Endodermal cell (in vitro differentiated cells): ENCODE measurements at regions not wholly inside any gene's neighbourhood (a gene's known extent, or its start where the extent isn't known, plus 50 kb on each side); places are given as distances from the start of the nearest gene placed in this dataset.
A peak's percentile ranks its signal among the peaks of the same experiment; 100 is the strongest.

ENCODE experiments used
- DNase-seq: peaks from one replicate; pipeline ENCODE4 v3.0.0-alpha.2; 2017
- H3K27ac ChIP-seq: 2 replicates; pipeline ENCODE4 v1.5.1; 2013; ENCODE audit warnings: mild to moderate bottlenecking, low read depth, low read length, moderate library complexity
- H3K27me3 ChIP-seq: 2 replicates; pipeline ENCODE4 v1.6.1; 2013; ENCODE audit warnings: mild to moderate bottlenecking, low read length, moderate library complexity; ENCODE audit not compliant: insufficient read depth, control insufficient read depth, poor library complexity, severe bottlenecking
- H3K36me3 ChIP-seq: 2 replicates; pipeline ENCODE4 v1.7.0; 2013; ENCODE audit warnings: mild to moderate bottlenecking, low read length, moderate library complexity; ENCODE audit not compliant: control insufficient read depth, insufficient read depth
- H3K4me1 ChIP-seq: one replicate; pipeline ENCODE4 v1.7.0; 2013; ENCODE audit warnings: low read length; ENCODE audit not compliant: control insufficient read depth, insufficient read depth
- H3K4me3 ChIP-seq: 2 replicates; pipeline ENCODE4 v1.5.1; 2013; ENCODE audit warnings: mild to moderate bottlenecking, low read length, moderate library complexity
- H3K9ac ChIP-seq: 2 replicates; pipeline ENCODE4 v1.6.1; 2013; ENCODE audit warnings: mild to moderate bottlenecking, low read length, moderate library complexity; ENCODE audit not compliant: poor library complexity, severe bottlenecking; ENCODE audit errors: extremely low read depth
- H3K9me3 ChIP-seq: 2 replicates; pipeline ENCODE4 v1.6.1; 2013; ENCODE audit warnings: mild to moderate bottlenecking, low read length, moderate library complexity; ENCODE audit not compliant: control insufficient read depth
- H3K27ac Mint-ChIP-seq: 2 replicates; pipeline ENCODE4 v1.8.0; 2020; ENCODE audit warnings: mixed read lengths
- H3K27me3 Mint-ChIP-seq: 2 replicates; pipeline ENCODE4 v1.8.0; 2021; ENCODE audit warnings: mild to moderate bottlenecking, mixed read lengths; ENCODE audit not compliant: insufficient read depth
- H3K36me3 Mint-ChIP-seq: 2 replicates; pipeline ENCODE4 v1.8.0; 2020; ENCODE audit warnings: low read depth, mixed read lengths
- H3K4me1 Mint-ChIP-seq: 2 replicates; pipeline ENCODE4 v1.8.0; 2020; ENCODE audit warnings: mixed read lengths
- H3K4me3 Mint-ChIP-seq: 2 replicates; pipeline ENCODE4 v1.8.0; 2020; ENCODE audit warnings: mild to moderate bottlenecking, moderate library complexity, mixed read lengths
- H3K9me3 Mint-ChIP-seq: 2 replicates; pipeline ENCODE4 v1.8.0; 2020; ENCODE audit warnings: mild to moderate bottlenecking, mixed read lengths
- WGBS, 2 experiments: methylation state at CpG; one replicate each; pipeline versions ENCODE4 v1.1.5 to v1.1.7; 2013; ENCODE audit warnings: missing lambda C conversion rate in 2 of 2, mixed read lengths in 1 of 2; ENCODE audit not compliant: insufficient coverage in 1 of 2, insufficient read length in 1 of 2; 5-methylcytosine and 5-hydroxymethylcytosine counted together
- TF ChIP-seq, protein P1 (sequence below): fragments of 200-600 bp; sonication (generic); conservative IDR thresholded peaks from 2 replicates; pipeline ENCODE4 v1.5.0; 2021; ENCODE audit warnings: antibody characterized with exemption, mild to moderate bottlenecking

DNA sequence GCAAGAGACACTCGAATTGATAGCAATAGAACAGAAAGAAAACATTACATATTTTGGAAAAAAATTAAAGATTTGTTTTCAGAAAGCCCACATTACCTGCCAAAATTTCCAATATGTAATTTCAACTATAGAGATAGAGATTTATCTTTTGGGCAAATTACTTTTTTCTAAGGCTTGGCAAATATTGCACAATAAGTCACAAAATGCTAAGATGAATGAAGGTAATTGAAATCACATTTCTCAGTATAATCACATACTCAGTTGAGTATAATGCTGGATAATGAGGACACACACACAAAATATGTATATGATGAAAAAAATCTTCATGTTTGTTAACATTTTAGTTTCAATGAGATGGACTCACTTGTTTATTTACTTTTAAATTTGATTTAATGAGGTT is 189.2 kb upstream of the STXBP6 start:
- Mint-ChIP-seq H3K9me3 (no peaks in the 10 kb centered on the region), H3K27me3 (peaks cover 2% of the 10 kb centered on the region), H3K36me3 (no peaks in the 10 kb centered on the region), H3K27ac (no peak overlapping the region), H3K4me3 (no peak overlapping the region), H3K4me1 (peaks cover 2% of the 10 kb centered on the region)
- no peaks in the 10 kb centered on the region for H3K4me1 ChIP-seq
- H3K27ac ChIP-seq = no peak overlapping the region
- TF ChIP-seq, protein P1, sequence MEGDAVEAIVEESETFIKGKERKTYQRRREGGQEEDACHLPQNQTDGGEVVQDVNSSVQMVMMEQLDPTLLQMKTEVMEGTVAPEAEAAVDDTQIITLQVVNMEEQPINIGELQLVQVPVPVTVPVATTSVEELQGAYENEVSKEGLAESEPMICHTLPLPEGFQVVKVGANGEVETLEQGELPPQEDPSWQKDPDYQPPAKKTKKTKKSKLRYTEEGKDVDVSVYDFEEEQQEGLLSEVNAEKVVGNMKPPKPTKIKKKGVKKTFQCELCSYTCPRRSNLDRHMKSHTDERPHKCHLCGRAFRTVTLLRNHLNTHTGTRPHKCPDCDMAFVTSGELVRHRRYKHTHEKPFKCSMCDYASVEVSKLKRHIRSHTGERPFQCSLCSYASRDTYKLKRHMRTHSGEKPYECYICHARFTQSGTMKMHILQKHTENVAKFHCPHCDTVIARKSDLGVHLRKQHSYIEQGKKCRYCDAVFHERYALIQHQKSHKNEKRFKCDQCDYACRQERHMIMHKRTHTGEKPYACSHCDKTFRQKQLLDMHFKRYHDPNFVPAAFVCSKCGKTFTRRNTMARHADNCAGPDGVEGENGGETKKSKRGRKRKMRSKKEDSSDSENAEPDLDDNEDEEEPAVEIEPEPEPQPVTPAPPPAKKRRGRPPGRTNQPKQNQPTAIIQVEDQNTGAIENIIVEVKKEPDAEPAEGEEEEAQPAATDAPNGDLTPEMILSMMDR = no peak
- H3K27me3 ChIP-seq = peaks cover 5% of the 10 kb centered on the region
- no peak overlapping the region for H3K4me3 ChIP-seq
- 80% methylated on average over 1 of the region's 1 CpG; no CpG with 5 or more reads in 1 of the 2 experiments for WGBS, 2 experiments
- H3K9ac ChIP-seq = no peak overlapping the region
- no peaks in the 10 kb centered on the region for H3K36me3 ChIP-seq
- DNase-seq = no peak
- no peaks in the 10 kb centered on the region for H3K9me3 ChIP-seq

DNA sequence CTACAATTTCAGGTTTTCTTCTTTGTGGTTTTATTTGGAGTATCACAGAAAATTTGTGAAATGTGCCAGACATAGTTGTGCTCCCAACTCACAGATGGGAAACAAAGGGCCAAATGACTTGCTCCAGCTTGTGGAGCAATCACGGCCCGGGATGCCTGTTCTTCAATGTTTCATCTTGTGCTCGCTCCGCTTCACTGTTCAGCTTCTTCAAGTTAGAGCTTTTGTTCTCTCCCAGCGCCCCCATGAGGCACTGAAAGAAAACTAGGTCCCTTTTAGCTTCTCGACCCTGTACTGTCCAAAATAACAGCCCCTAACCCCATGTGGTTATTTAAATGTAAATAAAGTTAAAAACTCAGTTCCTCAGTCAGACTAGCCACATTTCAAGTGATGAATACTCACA is 187.9 kb upstream of the STXBP6 start:
- Mint-ChIP-seq H3K9me3 (no peaks in the 10 kb centered on the region), H3K27me3 (peaks cover 2% of the 10 kb centered on the region), H3K36me3 (no peaks in the 10 kb centered on the region), H3K27ac (no peak overlapping the region), H3K4me1 (peaks cover 2% of the 10 kb centered on the region), H3K4me3 (no peak overlapping the region)
- Histone ChIP-seq H3K27me3 (peaks cover 5% of the 10 kb centered on the region), H3K27ac (no peak overlapping the region), H3K9ac (no peak overlapping the region), H3K4me1 (no peaks in the 10 kb centered on the region), H3K4me3 (no peak overlapping the region), H3K9me3 (no peaks in the 10 kb centered on the region), H3K36me3 (no peaks in the 10 kb centered on the region)
- WGBS, 2 experiments = 17 to 18% methylated on average over 2 to 6 of the region's 6 CpGs
- TF ChIP-seq, protein P1 = peak; percentile 74
- DNase-seq = peak; percentile 80

DNA sequence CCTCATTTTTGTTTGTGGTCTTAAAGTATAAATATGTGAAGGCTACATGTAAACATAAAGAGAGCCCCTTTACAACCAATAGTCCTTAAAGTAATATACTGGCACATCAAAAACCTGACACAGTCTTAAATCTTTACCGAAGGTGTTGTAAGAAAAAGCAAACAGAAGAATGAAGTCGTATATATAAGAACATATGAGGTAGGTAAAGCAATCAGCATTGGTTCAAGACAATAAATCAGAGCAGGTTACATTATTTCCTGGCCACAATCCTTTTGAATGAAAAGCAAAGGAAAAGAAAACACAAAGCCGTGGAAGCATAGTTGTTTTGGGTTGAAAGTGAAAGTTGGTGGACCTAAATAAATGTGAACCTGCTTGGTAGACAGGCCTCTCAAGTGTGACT is 183.7 kb upstream of the STXBP6 start:
- no peaks in the 10 kb centered on the region for H3K9me3 ChIP-seq
- H3K4me1 Mint-ChIP-seq = peaks cover 2% of the 10 kb centered on the region
- 83 to 88% methylated on average over 2 to 3 of the region's 3 CpGs for WGBS, 2 experiments
- no peak for DNase-seq
- no peaks in the 10 kb centered on the region for H3K36me3 ChIP-seq
- H3K27ac Mint-ChIP-seq = no peak overlapping the region
- peaks cover 2% of the 10 kb centered on the region for H3K27me3 Mint-ChIP-seq
- no peak overlapping the region for H3K9ac ChIP-seq
- H3K27ac ChIP-seq = no peak overlapping the region
- no peaks in the 10 kb centered on the region for H3K4me1 ChIP-seq
- TF ChIP-seq, protein P1 = no peak
- H3K4me3 Mint-ChIP-seq = no peak overlapping the region
- no peak overlapping the region for H3K4me3 ChIP-seq
- H3K27me3 ChIP-seq = peaks cover 5% of the 10 kb centered on the region
- no peaks in the 10 kb centered on the region for H3K36me3 Mint-ChIP-seq
- H3K9me3 Mint-ChIP-seq = peaks cover 9% of the 10 kb centered on the region
